DMS79 treated with DMSO at 0.1 percent for 48 hours (cell line): ENCODE measurements at regions not wholly inside any gene's neighbourhood (a gene's known extent, or its start where the extent isn't known, plus 50 kb on each side); places are given as distances from the start of the nearest gene placed in this dataset.

ENCODE experiments used
- DNase-seq: peaks from one replicate; lab custom pipeline; 2025; lab: John Stamatoyannopoulos, UW

DNA sequence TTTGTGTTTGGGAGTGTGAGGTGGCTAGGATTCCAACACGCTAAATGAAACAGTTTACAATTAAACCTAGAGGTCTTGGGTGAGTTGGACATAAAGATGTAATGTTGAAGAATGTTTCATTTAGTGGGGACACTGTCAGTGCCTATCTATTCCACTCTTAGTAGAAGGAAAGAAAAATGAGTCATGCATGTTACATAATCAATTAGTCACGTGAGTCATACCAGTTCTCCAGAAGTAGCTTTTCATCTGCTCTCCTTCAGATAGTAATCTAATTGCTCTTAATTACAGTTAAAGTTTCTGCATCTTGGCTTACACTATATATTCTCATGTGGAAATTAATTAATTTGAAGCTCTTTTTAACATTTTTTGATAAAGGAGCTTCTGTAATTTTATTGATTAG is 115.7 kb upstream of the P2RY1 start:
- DNase-seq = no peak

DNA sequence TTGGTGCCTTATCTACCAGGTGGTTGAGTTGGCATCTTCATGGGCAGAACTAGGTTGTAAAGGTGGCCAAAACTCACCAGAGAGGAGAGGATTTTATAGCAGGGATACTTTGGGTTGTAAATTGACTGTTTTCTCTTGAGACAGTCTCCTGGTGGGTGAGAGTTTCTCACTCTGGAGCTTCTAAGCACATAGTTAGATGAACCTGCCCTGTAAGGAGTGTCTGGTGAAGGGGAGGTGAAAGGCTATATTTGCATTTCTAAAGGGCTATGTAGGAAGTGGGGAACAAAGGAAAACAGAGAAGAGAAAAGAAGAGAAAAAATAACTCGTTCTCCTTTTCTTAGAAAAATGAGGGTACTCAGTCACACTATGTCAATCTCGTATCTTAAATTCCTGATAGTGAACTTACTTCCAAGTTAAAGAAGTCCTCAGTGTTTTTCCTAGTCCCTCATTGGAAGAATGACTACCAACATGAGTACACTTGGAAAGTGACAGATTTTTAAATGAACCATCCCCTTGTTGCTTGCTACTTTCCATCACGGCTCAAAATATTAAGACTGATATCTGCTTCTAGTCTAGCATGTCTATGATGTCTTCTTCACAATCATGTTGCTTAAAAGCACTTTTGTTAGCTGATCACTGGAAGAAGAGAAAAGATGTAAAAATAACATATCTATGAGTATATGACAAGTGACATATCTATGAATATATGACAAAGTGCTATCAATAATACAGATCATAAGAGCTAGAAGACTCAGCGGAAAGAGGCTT is 113.8 kb upstream of the P2RY1 start:
- no peak for DNase-seq

DNA sequence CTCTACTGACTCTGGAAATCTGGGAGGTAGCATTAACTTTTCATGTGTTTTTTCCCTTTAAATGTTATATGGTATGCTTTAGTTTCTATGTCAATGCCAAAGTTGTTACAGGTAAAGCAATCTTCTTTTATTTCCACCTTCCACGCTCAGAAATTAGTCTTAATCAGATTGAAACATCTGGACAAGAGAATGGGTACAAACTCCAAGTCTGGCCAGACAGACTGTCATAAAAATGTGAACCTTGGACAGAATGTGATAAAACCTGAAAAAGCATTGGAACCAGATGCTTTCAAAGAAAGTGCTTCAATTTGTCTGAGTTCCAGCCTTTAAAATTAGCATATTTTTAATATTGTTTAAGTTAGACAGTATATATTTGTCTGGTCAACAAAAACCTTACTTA is 110.7 kb upstream of the P2RY1 start:
- DNase-seq = no peak

DNA sequence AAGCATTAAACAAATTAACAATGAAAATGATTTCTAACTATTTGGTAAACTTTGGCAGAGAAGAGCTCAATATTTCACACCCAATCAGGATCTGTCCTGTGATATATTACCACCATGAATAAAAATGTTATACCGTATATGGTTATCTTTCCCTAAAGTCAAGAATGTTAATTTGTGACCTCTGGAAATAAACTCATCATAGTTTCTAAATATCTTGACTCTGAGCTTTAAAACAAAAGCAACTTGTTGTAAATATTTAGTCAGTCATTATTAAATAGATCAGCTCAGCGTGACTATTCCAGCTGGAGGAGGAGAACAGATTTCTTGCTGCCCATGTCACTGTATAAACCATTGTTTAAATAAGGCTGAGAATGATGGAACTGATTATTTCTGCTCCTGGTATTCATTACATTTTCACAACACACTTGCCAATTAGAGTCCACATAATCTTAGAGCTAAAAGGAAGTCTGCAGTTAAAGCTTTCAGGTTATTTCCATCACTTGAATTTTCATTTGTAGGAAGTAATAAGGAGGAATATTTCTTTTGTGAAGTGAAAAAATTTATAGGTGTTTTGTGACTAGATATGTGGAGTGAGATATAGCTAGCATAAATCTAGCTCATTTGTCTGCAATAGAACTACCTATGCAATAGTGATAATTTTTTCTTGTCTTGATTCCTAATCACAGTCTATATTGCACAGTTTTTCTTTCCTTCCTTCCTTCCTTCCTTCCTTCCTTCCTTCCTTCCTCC is 106.5 kb upstream of the P2RY1 start:
- DNase-seq = no peak

DNA sequence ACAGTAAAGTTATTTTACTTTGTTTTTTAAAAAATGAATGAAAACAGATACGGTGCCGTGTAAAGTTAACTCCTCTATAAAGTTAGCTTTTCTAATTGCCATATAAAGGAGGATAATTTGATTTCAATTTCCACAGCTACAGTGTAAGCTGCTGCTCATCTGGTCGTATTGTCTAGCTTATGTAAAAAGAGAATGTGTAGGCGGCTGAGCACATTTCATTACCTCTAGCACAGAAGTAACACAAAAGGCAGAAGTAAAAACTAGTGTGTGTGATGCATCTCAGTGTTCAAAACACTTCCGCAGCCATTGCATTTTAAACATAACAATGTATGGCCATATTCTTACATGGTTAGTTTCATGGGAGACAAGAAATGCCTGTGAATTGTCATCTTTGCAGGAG is 105.0 kb upstream of the P2RY1 start:
- no peak for DNase-seq

DNA sequence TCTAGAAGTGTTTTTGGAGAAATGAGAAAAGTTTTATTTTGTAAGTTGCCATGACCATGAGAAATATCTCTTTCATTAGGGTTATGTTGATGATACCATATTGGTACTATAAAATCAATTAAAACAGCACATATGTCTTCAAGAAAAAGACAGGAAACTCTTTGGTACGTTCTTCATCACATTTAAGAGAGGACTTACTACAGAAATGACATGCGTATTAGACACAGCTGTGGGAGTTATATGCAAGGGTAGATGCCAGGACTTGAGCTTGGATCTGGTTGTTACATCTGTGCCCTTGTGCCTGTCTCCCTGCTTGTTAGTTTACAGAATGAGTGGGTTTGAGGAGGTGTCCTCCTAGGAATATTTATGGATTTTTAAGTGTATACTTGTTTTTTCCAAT is 103.4 kb upstream of the P2RY1 start:
- no peak for DNase-seq

DNA sequence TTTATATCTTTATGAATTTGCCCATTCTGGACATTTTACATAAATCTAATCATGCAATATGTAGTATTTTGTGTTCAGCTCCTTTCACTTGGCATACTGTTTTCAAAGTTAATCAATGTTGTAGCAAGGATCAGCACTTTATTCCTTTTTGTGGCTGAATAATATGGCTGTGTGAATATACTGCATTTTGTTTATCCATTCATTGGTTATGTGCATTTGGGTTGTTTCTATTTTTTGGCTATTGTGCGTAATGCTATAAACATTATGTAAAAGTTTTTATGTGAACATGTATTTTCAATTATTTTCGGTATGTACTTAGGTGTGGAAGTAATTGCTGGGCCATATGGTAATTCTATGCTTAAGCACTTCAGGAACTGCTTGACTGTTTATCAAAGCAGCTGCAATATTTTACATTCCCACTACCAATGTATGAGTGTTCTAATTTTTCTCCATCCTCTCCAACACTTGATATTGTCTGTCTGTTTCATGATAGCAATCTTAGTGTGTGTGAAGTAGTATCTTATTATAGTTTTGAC is 101.3 kb upstream of the P2RY1 start:
- DNase-seq = no peak

DNA sequence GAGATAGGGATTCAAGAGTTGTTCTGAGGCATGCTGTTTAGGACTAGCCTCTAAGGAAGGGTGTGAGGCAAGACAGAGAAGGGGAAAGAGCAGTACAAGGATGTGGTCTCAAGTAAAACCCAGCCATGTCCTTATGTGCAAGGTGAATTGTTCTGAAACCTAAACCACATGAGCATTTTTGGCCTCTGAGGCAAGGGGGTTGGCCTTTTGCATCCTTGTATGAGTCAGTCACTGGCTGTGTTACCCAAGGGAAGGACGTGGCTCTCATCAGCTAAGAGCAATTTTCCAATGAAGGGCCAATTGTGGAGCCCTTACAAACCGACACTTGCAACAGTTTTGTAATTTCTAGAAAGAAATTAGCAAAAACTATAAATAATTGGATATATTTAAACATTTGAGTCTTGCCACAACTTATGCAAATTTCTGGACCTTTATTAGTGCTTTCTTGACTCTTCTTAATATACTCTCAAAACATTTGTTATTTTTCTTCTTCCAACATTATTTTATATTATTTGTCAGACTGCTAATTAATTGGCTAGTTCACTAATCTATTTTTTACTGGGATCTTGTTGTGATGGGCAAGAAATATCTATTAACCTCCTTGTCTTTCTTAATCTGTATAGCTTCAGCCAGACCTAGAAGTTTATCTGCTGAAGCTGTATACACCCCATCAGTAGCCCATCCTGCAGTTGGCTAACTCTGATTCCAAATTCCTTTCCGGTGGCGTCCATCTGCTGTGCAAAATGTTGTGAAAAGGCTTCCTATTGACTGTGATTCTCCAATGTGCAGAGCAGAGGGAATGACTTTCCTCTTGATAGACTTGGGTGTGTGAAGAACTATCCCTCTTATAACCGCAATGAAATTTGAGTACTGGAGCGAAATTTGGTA is 97.7 kb upstream of the P2RY1 start:
- no peak for DNase-seq

DNA sequence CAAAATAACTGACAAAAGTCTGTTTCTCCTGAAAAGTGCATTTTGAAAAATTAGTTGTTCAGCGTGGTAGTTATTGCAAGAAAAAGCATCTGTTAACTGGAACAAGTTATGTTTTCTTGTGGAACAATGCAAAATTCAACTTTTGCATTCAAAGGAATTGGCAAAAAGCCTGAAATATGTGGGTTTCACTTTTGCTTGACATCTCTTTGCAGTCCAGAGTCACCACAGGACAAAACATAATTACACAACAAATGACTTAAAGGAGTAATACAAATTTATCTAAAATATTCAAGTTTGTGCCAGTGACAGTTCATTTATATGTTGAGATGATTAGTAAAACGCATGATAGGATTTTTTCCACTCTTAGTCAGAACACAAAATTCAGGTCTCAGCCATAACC is 96.3 kb upstream of the P2RY1 start:
- DNase-seq = no peak

DNA sequence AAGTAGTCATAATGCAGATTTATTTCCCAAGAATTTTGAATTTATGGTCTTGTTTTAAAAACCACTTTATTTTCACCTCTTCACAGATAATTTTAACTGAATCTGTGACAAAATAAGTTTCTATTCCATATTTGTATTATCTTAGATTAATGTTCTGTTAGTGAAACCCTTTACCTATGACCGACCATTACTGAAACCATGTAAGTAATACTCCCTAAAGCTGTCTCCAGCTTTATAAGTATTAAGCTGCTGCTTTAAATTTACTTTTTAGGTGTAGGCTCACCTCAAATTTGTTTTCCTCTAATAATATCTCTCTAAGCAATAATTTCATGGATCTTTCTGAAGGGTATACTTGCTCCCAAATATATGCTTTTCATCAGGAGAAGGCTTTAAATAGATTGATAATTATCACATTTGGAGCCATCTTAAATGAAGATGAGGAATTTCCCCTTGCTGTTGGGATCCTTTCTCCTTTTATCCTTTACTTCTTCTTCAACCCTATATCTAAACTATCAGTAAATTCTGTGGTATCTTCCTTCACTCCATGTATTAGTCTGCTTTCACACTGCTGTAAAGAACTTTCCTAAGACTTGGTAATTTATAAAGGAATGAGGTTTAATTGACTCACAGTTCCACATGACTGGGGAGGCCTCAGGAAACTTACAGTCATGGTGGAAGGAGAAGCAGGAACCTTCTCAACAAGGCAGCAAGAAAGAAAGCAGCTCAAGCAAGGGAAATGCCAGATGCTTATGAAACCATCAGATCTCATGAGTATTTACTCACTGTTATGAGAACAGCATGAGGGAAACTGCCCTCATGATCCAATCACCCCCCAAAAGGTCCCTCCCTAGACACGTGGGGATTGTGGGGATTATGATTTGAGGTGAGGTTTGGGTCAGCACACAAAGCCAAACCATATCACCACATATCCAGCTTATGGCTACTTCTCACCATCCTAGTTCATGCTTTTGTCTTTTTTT is 92.3 kb upstream of the P2RY1 start:
- no peak for DNase-seq

DNA sequence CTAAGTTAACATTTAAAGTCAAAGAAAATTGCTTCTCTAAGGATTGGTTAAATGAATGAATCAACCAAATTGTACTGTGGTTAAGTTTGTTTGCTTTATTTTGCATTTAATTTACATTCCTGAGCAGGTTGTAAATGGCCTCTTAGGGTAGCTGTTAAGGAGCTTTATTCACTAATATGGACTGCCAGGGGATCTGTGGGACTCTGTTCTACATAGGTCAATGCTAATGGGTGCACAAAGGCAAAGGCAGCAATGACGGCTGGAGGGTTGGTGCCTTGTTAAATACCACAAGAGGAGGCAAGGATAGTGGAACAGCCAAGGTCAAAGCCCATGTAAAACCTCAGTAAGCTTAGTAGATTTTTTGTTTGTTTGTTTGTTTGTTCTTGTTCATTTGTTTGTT is 89.3 kb upstream of the P2RY1 start:
- DNase-seq = no peak

DNA sequence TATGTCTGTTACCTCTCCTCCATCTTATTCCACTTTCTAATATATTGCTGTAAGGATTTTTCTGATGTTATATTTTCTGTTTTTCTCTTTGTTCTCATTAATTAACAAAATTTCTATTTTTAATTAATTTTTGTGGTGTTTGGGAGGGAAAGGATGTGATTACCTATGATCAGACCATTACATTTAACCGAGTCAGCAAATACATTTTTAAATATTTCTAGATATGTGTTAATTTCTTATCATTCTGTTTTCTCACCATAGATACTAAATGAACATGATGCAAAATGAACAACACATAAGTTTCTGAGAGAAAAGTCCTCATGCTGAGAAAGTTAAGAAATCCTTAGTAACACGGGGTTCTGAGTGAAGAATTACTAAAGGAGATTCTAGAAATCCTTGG is 80.6 kb upstream of the P2RY1 start:
- no peak for DNase-seq

DNA sequence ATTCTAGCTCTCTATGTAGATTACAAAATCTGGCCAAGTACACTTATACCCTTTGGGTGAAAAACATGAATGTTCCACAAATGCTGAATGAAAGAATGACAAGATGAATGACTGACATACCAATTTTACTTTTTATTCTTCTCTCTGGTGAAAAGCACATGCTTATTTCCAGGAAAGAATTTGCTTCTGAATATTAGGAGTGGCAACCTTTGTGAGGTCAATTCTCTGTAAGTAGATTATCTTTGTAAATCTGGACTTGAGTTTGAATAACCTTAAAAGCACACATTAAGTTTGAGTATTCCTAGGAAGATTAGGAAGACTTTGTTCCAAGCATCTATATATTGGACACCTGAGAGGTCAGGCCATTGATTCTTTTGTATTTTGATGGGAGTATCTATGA is 78.1 kb upstream of the P2RY1 start:
- no peak for DNase-seq

DNA sequence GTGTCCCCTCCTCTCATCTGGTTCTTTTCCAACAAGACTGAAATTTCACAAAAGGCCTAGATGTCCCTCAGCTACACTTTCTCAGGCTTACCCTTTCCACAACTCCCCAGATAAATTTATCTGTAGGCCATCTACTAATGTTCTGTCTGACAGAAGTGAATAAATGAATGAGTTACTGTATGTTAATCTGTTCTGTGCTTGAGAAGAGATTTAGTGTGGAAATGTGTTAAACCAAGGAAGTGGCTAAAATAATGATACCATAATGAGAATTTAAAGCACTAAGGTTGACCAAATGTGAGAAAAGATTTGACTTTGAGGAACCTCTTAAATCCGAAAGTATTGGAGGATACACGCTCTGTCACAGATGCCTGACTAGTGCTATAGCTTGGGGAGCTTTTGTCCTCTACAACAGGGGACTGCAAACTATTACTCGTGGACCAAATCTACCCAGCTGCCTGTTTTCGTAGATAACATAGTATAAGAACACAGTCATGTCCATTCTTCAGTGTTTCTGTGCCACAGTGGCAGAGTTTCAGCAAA is 74.8 kb upstream of the P2RY1 start:
- DNase-seq = no peak

DNA sequence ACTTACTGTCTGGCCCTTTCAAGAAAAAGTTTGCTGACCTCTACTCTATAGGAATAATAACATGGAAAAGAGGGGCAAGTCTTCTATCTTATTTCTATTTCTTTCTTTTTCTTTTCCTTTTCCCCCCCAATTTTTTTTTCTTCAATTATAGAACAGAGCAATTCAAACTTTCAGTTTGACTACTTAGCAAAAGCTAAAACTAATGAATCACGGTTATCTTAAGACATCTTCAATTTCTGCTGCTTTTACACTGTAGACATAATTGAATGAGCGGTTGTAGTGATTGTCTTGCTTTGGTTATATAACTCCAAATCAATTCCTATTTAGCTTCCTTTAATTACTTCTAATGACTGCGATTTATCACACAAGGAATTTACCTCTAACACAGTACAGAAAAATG is 74.3 kb upstream of the P2RY1 start:
- DNase-seq = no peak

DNA sequence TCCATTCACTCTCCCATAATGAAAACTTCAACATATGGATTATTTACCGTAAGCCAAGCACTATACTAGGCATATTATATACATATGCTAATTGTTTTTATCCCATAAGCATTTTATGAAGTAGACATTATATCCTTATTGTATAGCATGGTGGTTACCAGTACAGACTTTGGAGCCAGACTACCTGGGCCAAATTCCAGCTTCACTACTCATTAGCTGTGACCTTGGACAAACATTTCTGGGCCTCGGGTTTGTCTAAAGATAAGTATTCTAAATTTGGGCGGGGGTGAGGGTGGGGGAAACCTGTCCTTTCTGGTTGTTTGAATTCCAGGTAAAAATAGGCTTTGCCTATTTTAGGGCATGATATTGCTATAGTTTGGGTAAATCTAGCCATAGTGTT is 66.5 kb upstream of the P2RY1 start:
- DNase-seq = no peak

DNA sequence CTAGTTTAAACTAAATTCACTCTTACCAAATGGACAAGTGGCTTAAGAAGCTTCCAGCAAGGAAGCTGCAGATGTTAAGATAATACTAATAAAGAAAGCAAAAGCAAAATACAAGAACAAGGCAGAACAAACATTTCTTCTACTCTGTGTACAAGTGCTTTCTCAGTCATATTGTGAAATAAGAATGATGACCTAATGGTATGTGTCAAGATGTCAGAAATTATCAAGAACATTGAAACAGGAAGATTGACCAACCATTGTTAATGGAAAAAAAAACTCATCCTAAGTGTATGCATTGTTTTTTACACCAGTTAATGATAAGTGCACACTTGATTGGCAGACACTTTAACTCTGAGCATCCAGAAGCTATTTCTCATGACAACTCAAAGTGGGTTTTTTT is 65.4 kb upstream of the P2RY1 start:
- DNase-seq = no peak

DNA sequence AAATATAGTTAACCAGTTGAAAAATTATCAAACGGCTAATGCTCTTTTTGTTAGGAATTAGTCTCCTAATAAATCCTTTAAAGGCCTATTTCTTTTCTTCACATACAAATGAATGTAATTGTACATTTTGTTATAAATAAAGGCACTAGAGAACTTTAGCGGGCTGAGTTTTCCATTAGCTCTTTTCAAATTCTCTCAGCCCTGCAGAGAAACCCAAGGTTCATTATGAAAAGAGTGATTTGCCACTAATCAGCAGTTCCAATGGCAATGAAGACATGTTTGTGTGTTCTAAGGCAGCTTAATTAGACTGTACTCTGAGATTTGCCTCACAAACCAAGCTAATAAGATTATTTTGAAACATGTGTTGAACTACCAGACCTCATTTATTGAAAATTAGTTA is 64.6 kb upstream of the P2RY1 start:
- DNase-seq = no peak

DNA sequence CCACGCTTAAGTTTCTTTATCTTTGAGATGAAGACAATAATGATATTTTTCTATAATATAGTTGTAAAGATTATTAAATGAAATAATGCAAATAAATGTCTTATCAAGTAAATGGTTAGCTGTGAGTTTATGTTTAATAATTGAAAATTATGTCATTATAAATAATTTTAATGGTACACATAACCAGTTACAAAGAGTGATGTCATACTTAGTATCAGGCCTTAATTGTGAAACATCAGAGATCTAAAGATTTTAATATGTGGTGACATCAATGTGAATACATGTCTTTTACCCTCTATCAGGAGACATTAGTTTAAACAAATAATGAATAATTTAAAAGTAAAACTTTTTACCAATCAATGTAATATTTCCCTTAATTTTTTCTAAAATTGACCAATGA is 63.8 kb upstream of the P2RY1 start:
- DNase-seq = no peak

DNA sequence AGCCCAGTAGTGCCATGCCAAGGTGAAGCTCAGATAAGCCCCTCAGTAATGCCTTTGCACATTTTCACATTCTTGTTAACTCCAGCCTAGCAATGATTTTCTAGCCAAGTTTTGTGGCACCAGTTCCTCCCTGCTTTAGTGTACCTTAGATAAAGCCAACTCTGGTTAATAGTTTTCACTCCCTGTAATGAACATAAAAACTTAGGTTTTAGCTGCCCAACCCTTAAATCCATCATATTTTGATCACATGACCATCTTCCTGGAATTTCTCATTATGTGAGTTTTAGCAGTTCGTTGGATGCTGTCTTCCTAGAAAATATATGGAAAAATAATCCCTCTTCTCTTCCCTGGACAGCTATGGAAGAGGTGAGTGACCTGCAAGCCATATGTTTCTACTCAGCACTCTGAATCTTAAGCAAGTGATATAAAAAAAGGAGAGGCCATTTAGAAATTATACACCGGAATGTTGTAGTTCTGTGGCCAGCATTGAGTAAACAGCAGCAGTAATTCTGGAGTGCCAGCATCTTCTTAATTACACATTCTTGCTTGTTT is 62.2 kb upstream of the P2RY1 start:
- no peak for DNase-seq

DNA sequence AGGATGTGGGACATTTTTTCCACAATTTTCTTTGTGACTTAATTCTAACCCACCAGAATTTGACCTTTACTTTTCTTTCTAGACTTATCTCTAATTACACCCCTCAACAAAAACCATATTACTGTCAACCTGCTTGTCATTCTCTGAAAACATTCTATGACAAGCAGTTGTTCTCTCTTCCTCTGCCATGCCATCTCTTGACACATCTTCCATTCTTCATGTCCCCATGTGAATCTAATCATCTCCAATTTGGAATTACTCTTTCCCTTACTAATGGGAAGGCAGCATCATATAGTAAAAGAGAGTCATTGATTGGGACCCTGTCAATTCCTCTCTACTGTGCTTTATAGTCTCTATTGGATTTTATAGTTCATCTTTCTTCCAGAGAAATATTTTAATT is 61.3 kb upstream of the P2RY1 start:
- no peak for DNase-seq
